Esophagus muscularis mucosa (tissue), 4 donors: ENCODE measurements at regions not wholly inside any gene's neighbourhood (a gene's known extent, or its start where the extent isn't known, plus 50 kb on each side); places are given as distances from the start of the nearest gene placed in this dataset.

Experiments used
- DNase-seq: peaks from one replicate; pipeline ENCODE4 v3.0.0-alpha.2; 2017; ENCODE audit errors: extremely low spot score
- H3K27ac ChIP-seq, 4 donors: fragments of 200-600 bp; sonication (generic); replicated peaks in 1 of 4; 1 replicate in 3 of 4; 2 replicates in 1 of 4; pipeline ENCODE4 v1.5.1; 2016 to 2019; ENCODE audit warnings: mild to moderate bottlenecking in 1 of 4
- H3K27me3 ChIP-seq, 4 donors: fragments of 200-600 bp; sonication (generic); one replicate each; pipeline versions ENCODE4 v1.5.1 to v1.6.0; 2016 to 2019
- H3K36me3 ChIP-seq, 4 donors: fragments of 200-600 bp; sonication (generic); one replicate each; pipeline ENCODE4 v1.5.1; 2016 to 2019
- H3K4me1 ChIP-seq, 4 donors: fragments of 200-600 bp; sonication (generic); one replicate each; pipeline ENCODE4 v1.5.1; 2016 to 2019
- H3K4me3 ChIP-seq, 4 donors: fragments of 200-600 bp; sonication (generic); 1 replicate in 2 of 4; 2 replicates in 2 of 4; pipeline ENCODE4 v1.5.1; 2016 to 2019; ENCODE audit warnings: mild to moderate bottlenecking in 4 of 4, moderate library complexity in 1 of 4
- H3K9me3 ChIP-seq, 4 donors: fragments of 200-600 bp; sonication (generic); 1 replicate in 3 of 4; 2 replicates in 1 of 4; pipeline ENCODE4 v1.5.1; 2016 to 2019
- CTCF ChIP-seq, 3 experiments: fragments of 200-600 bp in 2 of 3; fragments of 450-650 bp in 1 of 3; sonication (generic) in 2 of 3; IDR thresholded peaks; one replicate each; pipeline ENCODE4 v1.5.1; 2017 to 2019; ENCODE audit warnings: antibody characterized with exemption in 3 of 3, mild to moderate bottlenecking in 2 of 3, moderate library complexity in 1 of 3
- EP300 ChIP-seq: sonication (generic); formaldehyde crosslinking; IDR thresholded peaks from one replicate; pipeline ENCODE4 v1.6.1; 2017; ENCODE audit warnings: antibody characterized with exemption
- POLR2A ChIP-seq: fragments of 450-650 bp; IDR thresholded peaks from one replicate; pipeline ENCODE4 v1.6.1; 2017; ENCODE audit warnings: antibody characterized with exemption, moderate library complexity, mild to moderate bottlenecking, low read depth
- POLR2AphosphoS5 ChIP-seq, 2 donors: sonication (generic); formaldehyde crosslinking; IDR thresholded peaks; one replicate each; pipeline ENCODE4 v1.6.1; 2017; ENCODE audit warnings: antibody characterized with exemption in 2 of 2
- WGBS: methylation state at CpG from one replicate; pipeline ENCODE4 v1.1.5; 2018; 5-methylcytosine and 5-hydroxymethylcytosine counted together
- intact Hi-C: fragments of 100-400 bp; cut with DNase I; formaldehyde crosslinking; loops from one replicate; pipeline ENCODE4 v1.15.1; 2023

GRCh38 chr11:115897707-115898106 is 393.5 kb upstream of the CADM1 start:
- H3K36me3 ChIP-seq, result no peaks in the 10 kb centered on the region
- no peaks in the 10 kb centered on the region for H3K9me3 ChIP-seq
- peak; percentile 7 for DNase-seq
- H3K4me3 ChIP-seq, result no peak overlapping the region
- H3K27me3 ChIP-seq, result no peaks in the 10 kb centered on the region
- TF ChIP-seq POLR2AphosphoS5 (IDR thresholded peaks at IDR 0.05) (no peak), POLR2A (no peak), CTCF (IDR thresholded peaks at IDR 0.05) (no peak), EP300 (no peak)
- H3K4me1 ChIP-seq, result no peaks in the 10 kb centered on the region
- intact Hi-C loops, result no loop called here
- no peak overlapping the region for H3K27ac ChIP-seq
- 39% methylated on average over 4 of the region's 4 CpGs for WGBS

GRCh38 chr11:115896084-115896483 is 391.9 kb upstream of the CADM1 start:
- 94% methylated on average over 2 of the region's 2 CpGs for WGBS
- H3K27me3 ChIP-seq, result no peaks in the 10 kb centered on the region
- H3K4me1 ChIP-seq, result no peaks in the 10 kb centered on the region
- no peaks in the 10 kb centered on the region for H3K9me3 ChIP-seq
- no peaks in the 10 kb centered on the region for H3K36me3 ChIP-seq
- H3K27ac ChIP-seq, result no peak overlapping the region
- intact Hi-C loops, result no loop called here
- no peak for TF ChIP-seq EP300
- no peak for TF ChIP-seq POLR2A
- TF ChIP-seq CTCF (IDR thresholded peaks at IDR 0.05), result no peak
- no peak for TF ChIP-seq POLR2AphosphoS5 (IDR thresholded peaks at IDR 0.05)
- DNase-seq, result no peak
- no peak overlapping the region for H3K4me3 ChIP-seq

- H3K27me3 ChIP-seq, result no peaks in the 10 kb centered on the region
- no peaks in the 10 kb centered on the region for H3K36me3 ChIP-seq
- no peak overlapping the region for H3K27ac ChIP-seq
- WGBS, result 100% methylated on average over 1 of the region's 1 CpG
- TF ChIP-seq POLR2AphosphoS5 (IDR thresholded peaks at IDR 0.05) (no peak), EP300 (no peak), CTCF (IDR thresholded peaks at IDR 0.05) (no peak), POLR2A (no peak)
- intact Hi-C loops, result no loop called here
- H3K4me1 ChIP-seq, result no peaks in the 10 kb centered on the region
- H3K9me3 ChIP-seq, result no peaks in the 10 kb centered on the region
- no peak overlapping the region for H3K4me3 ChIP-seq
- peak; percentile 47 for DNase-seq
Observed at GRCh38 chr11:115895594-115895993, 391.4 kb upstream of the CADM1 start.

- Histone ChIP-seq H3K4me3 (no peak overlapping the region), H3K4me1 (no peaks in the 10 kb centered on the region), H3K36me3 (no peaks in the 10 kb centered on the region), H3K27ac (no peak overlapping the region), H3K27me3 (no peaks in the 10 kb centered on the region), H3K9me3 (no peaks in the 10 kb centered on the region)
- intact Hi-C loops, result no loop called here
- TF ChIP-seq POLR2AphosphoS5 (IDR thresholded peaks at IDR 0.05), result no peak
- no peak for TF ChIP-seq EP300
- TF ChIP-seq POLR2A, result no peak
- no peak for TF ChIP-seq CTCF (IDR thresholded peaks at IDR 0.05)
- WGBS, result 47% methylated on average over 5 of the region's 5 CpGs
- peak; percentile 21 for DNase-seq
Observed at GRCh38 chr11:115894176-115894575, 390.0 kb upstream of the CADM1 start.

- TF ChIP-seq CTCF (IDR thresholded peaks at IDR 0.05), result no peak
- no peak for TF ChIP-seq POLR2A
- TF ChIP-seq EP300, result no peak
- TF ChIP-seq POLR2AphosphoS5 (IDR thresholded peaks at IDR 0.05), result no peak
- Histone ChIP-seq H3K27ac (no peak overlapping the region), H3K9me3 (no peaks in the 10 kb centered on the region), H3K27me3 (no peaks in the 10 kb centered on the region), H3K4me3 (no peak overlapping the region), H3K4me1 (no peaks in the 10 kb centered on the region), H3K36me3 (no peaks in the 10 kb centered on the region)
- WGBS, result 88% methylated on average over 5 of the region's 5 CpGs
- DNase-seq, result peak; percentile 70
- intact Hi-C loops, result no loop called here
Observed at GRCh38 chr11:115893461-115894099, 389.4 kb upstream of the CADM1 start.
